ENCODE measurements at regions not wholly inside any gene's neighbourhood (a gene's known extent, or its start where the extent isn't known, plus 50 kb on each side); places are given as distances from the start of the nearest gene placed in this dataset.

DNA sequence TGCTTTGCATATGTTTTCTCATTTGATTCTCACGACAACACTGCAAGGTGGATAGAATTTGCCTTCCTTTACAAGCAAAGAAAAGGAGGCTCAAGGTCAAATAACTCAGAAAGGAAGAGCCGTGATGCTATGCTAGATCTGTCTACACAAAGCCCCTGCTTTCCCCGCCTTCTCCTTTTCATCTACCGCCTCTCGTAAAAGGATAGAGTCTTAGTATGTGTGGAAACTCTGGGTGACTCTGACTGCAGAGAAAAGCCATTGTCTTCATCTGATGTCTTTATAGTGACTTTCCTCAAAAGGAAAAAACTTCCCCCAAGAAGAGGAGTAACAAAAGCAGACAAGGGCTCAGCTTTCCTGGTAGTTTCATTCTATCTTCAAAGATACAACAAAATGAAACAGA is 292.7 kb downstream of the ACTR3B start:
- TF ChIP-seq, protein P1, sequence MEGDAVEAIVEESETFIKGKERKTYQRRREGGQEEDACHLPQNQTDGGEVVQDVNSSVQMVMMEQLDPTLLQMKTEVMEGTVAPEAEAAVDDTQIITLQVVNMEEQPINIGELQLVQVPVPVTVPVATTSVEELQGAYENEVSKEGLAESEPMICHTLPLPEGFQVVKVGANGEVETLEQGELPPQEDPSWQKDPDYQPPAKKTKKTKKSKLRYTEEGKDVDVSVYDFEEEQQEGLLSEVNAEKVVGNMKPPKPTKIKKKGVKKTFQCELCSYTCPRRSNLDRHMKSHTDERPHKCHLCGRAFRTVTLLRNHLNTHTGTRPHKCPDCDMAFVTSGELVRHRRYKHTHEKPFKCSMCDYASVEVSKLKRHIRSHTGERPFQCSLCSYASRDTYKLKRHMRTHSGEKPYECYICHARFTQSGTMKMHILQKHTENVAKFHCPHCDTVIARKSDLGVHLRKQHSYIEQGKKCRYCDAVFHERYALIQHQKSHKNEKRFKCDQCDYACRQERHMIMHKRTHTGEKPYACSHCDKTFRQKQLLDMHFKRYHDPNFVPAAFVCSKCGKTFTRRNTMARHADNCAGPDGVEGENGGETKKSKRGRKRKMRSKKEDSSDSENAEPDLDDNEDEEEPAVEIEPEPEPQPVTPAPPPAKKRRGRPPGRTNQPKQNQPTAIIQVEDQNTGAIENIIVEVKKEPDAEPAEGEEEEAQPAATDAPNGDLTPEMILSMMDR (conservative IDR thresholded peaks at IDR 0.05 in 1 of 2, IDR thresholded peaks at IDR 0.05 in 1 of 2; ENCODE audit: extremely low read depth in 1 of 2, insufficient read depth in 1 of 2, low read depth in 1 of 2, low read length in 2 of 2) = no peak
- no peak for TF ChIP-seq EZH2 (IDR thresholded peaks at IDR 0.05; ENCODE audit: borderline replicate concordance, low read length)
